ENCODE measurements at regions not wholly inside any gene's neighbourhood (a gene's known extent, or its start where the extent isn't known, plus 50 kb on each side); places are given as distances from the start of the nearest gene placed in this dataset.

DNA sequence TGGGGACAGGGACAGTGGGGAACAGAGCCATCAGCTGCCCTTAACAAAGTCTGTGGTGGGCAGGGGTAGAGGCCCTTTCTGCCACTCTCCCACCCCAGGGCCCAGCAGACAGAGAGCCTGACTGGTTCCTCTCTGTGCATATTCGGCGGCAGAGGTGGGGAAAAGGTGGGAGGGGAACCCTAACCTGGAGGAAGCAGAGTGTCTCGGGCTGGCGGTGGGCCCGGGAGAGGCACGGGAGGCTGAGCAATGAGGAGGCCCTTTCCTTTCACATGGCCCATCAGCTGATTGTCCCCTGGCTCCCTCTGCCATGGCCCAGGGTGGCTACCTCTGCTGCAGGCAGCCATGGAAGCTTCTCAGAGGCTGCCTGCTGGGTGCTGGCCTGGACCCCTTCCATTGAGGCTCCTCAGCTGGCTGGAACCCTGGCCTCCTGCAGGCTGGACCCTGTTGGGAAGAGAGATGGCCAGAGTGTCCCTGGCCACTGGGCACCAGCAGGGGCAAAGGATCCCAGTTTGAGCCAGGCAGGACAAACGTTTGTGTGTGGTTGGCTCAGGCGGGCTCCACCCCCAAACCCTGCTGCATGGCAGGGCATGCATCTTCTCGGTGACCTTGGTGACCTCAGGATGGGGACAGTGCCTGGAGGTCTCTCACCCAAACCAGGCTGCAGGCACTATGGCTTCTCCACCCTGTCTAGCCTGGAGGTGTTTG is 202.8 kb upstream of the ZNF536 start:
- DNase-seq (ENCODE audit: low read depth), result no peak
- TF ChIP-seq, protein P1, sequence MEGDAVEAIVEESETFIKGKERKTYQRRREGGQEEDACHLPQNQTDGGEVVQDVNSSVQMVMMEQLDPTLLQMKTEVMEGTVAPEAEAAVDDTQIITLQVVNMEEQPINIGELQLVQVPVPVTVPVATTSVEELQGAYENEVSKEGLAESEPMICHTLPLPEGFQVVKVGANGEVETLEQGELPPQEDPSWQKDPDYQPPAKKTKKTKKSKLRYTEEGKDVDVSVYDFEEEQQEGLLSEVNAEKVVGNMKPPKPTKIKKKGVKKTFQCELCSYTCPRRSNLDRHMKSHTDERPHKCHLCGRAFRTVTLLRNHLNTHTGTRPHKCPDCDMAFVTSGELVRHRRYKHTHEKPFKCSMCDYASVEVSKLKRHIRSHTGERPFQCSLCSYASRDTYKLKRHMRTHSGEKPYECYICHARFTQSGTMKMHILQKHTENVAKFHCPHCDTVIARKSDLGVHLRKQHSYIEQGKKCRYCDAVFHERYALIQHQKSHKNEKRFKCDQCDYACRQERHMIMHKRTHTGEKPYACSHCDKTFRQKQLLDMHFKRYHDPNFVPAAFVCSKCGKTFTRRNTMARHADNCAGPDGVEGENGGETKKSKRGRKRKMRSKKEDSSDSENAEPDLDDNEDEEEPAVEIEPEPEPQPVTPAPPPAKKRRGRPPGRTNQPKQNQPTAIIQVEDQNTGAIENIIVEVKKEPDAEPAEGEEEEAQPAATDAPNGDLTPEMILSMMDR (IDR thresholded peaks at IDR 0.05; ENCODE audit: control insufficient read depth, insufficient read depth, low read depth, low read length, missing control alignments), result no peak
- H3K4me3 ChIP-seq (ENCODE audit: control insufficient read depth, low read depth, low read length), result no peak overlapping the region

DNA sequence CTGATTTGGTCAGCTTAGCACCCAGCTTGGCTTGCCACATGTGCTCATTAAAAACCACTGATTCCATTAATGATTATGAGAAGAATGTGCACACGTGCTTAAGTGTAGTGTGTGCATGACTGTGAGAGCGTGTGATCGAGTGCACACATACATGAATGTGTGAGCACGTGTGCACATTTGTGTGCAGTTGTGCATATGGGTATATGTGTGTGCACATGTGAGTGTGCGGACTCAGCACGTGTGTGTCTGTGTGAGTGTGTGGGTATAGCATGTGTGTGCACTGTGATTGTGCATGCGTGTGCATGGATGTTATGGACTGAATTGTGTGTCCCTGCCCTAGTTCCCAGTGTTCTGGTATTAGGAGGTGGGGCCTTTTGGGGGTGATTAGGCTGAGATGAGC is 202.1 kb upstream of the ZNF536 start:
- DNase-seq (ENCODE audit: low read depth), result no peak
- TF ChIP-seq, protein P1 (IDR thresholded peaks at IDR 0.05; ENCODE audit: control insufficient read depth, insufficient read depth, low read depth, low read length, missing control alignments), result no peak
- H3K4me3 ChIP-seq (ENCODE audit: control insufficient read depth, low read depth, low read length), result no peak overlapping the region

DNA sequence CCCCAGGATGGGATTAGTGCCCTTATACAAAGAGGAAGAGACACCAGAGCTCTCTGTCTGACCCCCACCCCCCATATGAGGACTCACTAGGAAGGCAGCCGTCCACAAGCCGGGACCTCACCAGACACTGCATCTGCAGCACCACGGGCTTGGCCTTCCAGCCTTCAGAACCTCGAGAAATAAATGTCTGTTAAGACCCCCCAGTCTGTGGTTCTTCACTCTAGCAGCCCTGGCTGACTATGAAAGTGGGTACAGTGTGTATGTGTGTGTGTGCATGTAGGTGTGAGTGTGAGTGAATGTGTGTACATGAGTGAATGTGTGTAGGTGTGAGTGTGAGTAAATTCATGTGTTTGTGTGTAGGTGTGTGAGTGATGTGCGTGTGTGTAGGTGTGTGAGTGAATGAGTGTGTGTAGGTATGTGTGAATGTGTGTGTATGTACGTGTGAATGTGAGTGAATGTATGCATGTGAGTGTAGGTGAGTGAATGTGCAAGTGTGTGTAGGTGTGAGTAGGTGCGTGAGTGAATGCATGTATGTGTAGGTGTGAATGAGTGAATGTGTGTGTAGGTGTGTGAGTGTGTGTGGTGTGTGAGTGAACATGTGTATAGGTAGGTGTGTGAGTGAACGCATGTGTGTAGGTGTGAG is 201.6 kb upstream of the ZNF536 start:
- DNase-seq (ENCODE audit: low read depth), result no peak
- TF ChIP-seq, protein P1 (IDR thresholded peaks at IDR 0.05; ENCODE audit: control insufficient read depth, insufficient read depth, low read depth, low read length, missing control alignments), result no peak
- H3K4me3 ChIP-seq (ENCODE audit: control insufficient read depth, low read depth, low read length), result no peak overlapping the region

DNA sequence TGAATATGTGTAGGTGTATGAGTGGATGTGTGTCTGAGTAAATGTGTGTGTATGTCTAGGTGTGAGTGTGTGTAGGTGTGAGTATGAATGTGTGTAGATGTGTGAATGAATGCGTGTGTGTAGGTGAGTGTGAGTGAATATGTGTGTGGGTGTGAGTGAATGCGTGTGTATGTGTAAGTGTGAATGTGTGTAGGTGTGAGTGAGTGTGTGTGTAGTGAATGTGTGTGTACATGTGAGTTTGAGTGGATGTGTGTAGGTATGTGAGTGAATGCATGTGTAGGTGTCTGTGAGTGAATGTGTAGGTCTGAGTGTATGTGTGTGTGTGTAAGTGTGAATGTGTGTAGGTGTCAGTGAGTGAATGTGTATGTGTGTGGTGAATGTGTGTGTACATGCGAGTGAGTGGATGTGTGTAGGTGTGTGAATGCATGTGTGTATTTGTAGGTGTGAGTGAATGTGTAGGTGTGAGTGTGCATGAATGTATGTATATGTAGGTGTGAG is 201.0 kb upstream of the ZNF536 start:
- TF ChIP-seq, protein P1 (IDR thresholded peaks at IDR 0.05; ENCODE audit: control insufficient read depth, insufficient read depth, low read depth, low read length, missing control alignments), result no peak
- H3K4me3 ChIP-seq (ENCODE audit: control insufficient read depth, low read depth, low read length), result no peak overlapping the region
- DNase-seq (ENCODE audit: low read depth), result no peak

DNA sequence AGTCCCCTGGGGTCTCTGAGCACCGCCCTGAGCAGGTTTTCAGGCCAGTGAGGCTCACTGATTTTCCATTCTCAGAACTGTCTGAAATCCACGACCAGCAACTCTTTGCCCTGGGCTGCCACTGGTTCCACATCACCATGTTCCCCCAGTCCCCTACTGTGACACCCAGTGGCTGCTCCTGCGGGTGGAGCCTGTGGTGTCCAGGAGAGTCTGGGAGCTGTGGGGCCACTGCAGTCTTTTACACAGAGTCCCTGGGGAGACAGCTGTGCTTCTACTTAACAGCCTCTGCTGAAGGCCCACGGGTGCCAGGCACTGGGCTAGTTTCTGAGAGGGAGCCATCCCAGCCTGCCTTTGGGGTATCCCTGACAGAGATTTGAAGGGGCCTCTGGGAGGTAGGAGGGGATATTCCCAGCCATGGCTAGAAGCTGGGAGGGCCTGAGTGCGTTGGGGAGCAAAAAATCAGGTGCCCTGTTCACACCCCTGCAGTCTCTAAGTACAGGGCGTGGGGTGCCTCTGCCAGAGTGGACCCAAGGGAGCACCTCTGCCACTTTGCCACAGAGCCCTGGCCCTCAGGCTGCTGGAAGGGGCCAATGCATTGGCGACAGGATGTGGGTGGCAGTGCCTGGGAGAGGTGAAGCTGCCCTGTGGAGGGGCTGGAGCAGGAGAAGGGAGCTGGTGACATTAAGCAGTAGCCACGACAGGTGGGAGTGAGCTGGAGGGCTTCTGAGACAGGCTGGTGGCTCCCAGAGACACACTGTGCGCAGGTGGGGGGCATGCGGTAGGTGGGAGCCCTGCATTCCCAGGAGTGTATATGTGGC is 200.2 kb upstream of the ZNF536 start:
- TF ChIP-seq, protein P1 (IDR thresholded peaks at IDR 0.05; ENCODE audit: control insufficient read depth, insufficient read depth, low read depth, low read length, missing control alignments), result no peak
- DNase-seq (ENCODE audit: low read depth), result no peak
- H3K4me3 ChIP-seq (ENCODE audit: control insufficient read depth, low read depth, low read length), result no peak overlapping the region

- TF ChIP-seq, protein P1 (IDR thresholded peaks at IDR 0.05; ENCODE audit: control insufficient read depth, insufficient read depth, low read depth, low read length, missing control alignments), result no peak
- DNase-seq (ENCODE audit: low read depth), result no peak
- H3K4me3 ChIP-seq (ENCODE audit: control insufficient read depth, low read depth, low read length), result no peak overlapping the region
Observed at GRCh38 chr19:30172613-30173242, 199.5 kb upstream of the ZNF536 start.
